Liver (tissue), 3 donors: ENCODE measurements at regions not wholly inside any gene's neighbourhood (a gene's known extent, or its start where the extent isn't known, plus 50 kb on each side); places are given as distances from the start of the nearest gene placed in this dataset.

ENCODE experiments used
- CTCF ChIP-seq: fragments of 150-350 bp; IDR thresholded peaks from 2 replicates; pipeline ENCODE4 v1.5.1; 2017; ENCODE audit warnings: improper control_type of control experiment, low read depth, low read length; ENCODE audit not compliant: missing input control
- MAX ChIP-seq: IDR thresholded peaks from 2 replicates; pipeline ENCODE4 v1.6.1; 2016; ENCODE audit warnings: antibody characterized with exemption
- RAD21 ChIP-seq, 2 donors: IDR thresholded peaks; 2 replicates each; pipeline ENCODE4 v1.6.1; 2016; ENCODE audit warnings: antibody characterized with exemption in 2 of 2, mild to moderate bottlenecking in 2 of 2
- REST ChIP-seq: IDR thresholded peaks from 2 replicates; pipeline ENCODE4 v1.6.1; 2016; ENCODE audit warnings: antibody characterized with exemption, mild to moderate bottlenecking
- SP1 ChIP-seq: IDR thresholded peaks from 2 replicates; pipeline ENCODE4 v1.6.1; 2018; ENCODE audit warnings: antibody characterized with exemption, mild to moderate bottlenecking
- donor health status: healthy.
- donor health status: healthy.

- TF ChIP-seq CTCF (no peak), MAX (no peak), RAD21 (IDR thresholded peaks at IDR 0.05) (no peak), REST (no peak), SP1 (no peak)
Measured at GRCh38 chr1:72936151-72936740, 653.9 kb upstream of the NEGR1 start.
